ENCODE measurements at regions not wholly inside any gene's neighbourhood (a gene's known extent, or its start where the extent isn't known, plus 50 kb on each side); places are given as distances from the start of the nearest gene placed in this dataset.

DNA sequence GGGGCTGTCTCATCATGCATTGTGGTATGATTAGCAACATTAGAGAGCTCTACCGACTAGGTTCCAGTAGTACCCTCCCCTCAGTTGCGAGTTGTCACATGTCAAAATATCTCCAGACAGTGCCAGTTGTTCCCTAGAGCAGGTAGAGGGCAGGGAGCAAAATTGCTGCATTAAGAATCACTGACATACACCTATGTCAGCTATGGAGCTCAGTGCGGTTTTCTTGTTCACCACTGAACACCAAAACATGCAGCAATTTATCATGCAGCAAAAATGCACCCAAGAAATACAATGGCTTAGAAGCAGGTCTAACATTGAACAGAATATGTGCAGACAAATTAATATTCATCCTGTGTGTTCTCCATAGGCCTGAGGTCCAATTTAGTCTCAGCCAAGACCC is 186.9 kb upstream of the STARD13 start:
- DNase-seq, result no peak

DNA sequence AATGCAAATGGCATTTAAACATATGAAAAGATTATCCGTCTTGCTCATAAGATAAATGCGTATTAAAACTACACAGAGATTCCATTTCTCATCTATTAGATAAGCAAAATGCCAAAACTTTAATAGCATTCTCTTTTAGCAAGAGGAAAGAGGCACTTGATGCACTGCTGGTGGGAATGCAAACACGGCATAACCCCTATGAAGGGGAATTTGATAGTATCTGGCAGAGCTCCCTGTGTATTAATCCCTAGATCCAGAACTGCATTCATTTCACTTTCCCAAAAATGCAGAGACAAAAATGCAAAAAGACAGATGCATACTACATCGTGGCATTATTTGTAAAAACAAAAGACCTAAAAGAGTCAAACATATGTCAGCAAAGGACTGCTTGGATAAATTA is 193.6 kb upstream of the STARD13 start:
- no peak for DNase-seq

DNA sequence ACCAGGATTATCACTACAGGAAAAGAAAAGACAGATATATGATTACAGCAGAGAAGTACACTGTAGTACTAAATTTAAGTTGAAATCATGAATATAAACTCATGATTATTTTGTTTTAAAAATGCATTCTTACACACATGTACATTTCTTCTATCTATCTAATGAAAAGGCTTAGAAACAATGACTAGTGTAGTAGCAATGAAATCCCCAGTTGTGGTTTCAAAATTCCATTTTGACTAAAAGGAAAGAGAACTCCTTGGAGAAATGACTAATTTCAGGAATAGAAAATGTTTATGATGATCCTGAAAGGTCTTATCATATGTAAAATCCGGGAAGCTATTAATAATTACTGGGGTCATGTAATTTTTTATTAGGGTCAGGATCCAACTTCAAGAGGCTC is 195.0 kb upstream of the STARD13 start:
- DNase-seq, result no peak

DNA sequence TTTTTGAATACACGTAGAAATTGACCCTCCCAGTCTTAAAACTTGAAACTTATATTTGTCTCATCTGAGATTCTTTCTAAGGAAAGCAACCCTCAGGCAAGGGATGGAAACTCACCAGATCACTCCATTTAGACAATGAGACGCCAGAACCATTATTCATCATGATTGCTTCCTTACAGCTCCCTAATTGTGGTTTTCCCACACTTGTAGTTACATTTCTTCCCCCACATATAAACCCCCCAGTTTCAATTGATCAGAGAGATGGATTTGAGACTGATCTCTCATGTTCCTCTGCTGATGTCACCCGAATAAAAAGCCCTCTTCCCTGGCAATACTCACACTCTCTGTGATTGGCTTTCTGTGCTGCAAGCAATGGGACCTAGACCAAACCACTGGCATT is 197.9 kb upstream of the STARD13 start:
- no peak for DNase-seq

- no peak for DNase-seq
Observed at GRCh38 chr13:33485247-33485646, 199.7 kb upstream of the STARD13 start.

- DNase-seq, result peak in 1 of 2 experiments; percentile 58
Observed at GRCh38 chr13:33487575-33488243, 202.2 kb upstream of the STARD13 start.

DNA sequence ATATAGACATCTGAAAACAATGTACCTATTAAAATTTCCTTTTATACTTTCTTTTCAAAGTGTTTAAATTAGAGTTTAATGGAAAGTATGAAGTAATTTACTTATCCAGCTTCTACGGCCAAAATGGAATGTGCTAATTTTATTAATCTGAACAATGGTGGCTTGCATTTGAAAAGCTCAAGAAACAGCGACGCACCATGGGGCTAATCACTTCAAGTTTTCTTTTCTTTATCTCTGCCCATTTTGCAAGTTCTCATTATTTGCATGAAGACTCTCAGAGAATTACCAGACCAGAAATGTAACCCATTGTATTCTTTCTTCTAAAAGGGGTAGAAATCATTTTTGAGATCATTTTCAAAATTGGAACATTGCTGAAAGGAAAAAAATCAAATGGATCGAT is 204.0 kb upstream of the STARD13 start:
- DNase-seq, result no peak

GRCh38 chr13:33490461-33491327 is 205.1 kb upstream of the STARD13 start:
- DNase-seq, result no peak

GRCh38 chr13:33493672-33494365 is 208.3 kb upstream of the STARD13 start:
- no peak for DNase-seq

DNA sequence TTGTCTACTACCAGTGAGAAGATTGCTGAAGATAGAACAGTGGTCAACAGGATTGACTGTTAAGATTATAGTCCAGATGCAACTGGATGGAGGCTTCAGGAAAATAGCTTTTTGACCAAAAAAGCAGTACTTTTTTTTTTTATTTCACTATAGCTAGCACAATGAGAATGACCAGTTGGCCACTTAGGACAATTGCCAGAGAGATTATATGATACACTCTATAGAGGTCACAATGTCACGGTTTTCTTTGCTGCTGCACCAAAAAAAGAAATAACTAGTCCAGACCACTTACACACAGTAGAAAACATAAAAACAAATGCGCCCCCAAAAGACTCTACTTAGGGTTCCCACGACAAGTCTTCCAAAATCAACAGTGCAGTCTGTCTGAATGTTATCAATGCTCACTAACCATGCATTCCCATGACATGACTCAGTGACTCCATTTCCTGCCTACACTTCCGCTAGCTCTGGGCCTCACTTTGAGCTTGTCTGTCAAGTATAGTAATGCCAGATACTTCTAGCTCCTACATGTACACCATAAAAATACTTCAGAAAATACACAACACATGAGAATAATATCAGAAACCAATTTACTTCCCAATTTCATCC is 209.1 kb upstream of the STARD13 start:
- no peak for DNase-seq

- DNase-seq, result no peak
Observed at GRCh38 chr13:33496336-33496735, 210.8 kb upstream of the STARD13 start.

GRCh38 chr13:33497146-33497845 is 211.7 kb upstream of the STARD13 start:
- no peak for DNase-seq

DNA sequence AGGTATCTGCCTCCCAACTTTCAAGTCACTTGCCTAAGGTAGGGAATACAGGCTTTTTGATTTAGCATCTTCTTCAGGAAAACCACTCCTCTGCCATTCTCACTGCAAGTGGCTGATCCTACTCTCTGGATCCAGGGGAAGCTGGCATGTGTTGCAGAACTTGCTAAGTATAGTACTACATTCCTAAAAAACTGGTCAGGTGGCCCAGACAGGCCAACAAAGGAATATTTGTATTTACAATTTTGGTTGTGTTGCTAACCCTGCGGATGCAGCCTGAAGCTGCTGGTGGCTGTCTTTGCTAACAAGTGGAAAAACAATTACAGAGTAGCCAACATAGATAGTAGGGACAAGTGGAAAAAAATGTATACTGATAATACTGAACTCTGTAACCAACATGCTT is 222.5 kb upstream of the STARD13 start:
- no peak for DNase-seq

DNA sequence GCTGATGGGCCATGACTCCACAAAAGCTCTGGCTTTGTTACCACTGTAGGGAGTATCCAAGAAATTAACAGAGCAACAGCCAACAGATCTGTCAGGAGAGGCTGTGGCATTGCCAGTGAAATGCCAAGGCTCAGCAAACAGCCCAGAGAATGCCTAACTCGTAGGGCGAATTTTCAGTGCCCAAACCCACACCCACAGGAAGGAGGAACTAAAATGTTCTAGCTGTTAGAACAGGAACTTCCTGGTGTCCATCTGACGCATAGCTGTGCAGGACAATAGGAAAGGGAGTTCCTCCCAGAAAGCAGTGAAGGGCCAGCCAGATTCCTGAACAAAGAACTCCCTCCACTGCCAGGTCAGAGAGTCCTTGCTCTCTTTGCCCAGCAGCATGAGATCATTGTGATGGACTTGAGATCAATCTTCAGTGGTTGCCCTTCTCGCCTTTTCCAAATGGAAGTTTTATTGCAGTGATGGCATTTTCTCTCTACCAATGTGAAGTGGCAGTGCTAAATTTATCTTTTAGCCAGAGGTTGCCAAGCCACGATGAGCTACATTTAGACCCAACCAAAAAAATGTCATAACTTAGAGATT is 224.2 kb upstream of the STARD13 start:
- no peak for DNase-seq

DNA sequence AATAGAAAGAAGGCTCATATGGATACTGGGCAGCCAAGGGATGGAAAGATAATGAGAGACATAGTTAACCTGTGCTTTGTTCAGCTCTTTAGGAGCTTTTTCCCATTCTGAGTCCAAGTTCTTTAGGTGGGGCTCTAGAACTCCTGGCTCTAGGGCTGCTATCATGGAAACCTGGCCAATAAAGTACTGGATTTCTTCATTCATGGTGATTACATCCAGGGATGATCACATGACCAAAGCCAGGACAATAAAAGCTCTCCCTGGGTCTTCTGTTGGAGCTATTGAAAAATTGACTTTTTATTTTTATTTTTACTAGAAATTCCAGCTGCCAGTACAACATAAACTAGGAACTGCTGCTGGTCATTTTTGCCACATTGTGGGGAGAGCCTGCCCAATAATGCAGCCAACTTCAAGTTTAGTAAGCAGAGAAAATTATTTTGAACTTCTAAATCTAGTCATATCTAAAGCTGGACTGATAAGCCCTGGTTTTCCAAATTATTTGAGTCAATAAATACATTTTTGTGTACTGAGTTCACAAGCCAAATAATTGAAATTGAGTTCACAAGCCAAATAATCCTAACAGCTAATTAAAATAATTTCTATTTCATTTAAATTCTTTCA is 224.9 kb upstream of the STARD13 start:
- DNase-seq, result no peak

GRCh38 chr13:33512880-33513554 is 227.5 kb upstream of the STARD13 start:
- no peak for DNase-seq

DNA sequence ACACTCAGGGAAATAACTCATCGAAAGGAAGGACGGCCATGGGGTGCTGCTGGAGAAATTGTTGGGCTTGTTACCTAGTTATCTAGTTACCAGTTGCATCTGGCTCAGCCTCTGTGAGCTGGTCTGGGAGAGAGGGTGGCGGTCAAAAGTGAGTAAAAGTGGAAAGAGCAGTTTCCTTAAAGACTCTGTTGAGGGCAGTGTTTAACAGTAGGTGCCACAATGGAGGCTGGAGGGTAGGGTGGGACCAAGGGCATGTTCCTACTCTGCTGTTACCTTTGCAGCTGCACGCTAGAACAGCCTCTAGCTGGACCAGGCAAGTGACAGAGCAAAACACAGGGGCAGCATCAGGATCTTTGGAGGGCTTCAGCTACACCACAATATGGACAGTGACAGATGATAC is 228.8 kb upstream of the STARD13 start:
- no peak for DNase-seq

- no peak for DNase-seq
Observed at GRCh38 chr13:33515146-33515545, 229.6 kb upstream of the STARD13 start.

DNA sequence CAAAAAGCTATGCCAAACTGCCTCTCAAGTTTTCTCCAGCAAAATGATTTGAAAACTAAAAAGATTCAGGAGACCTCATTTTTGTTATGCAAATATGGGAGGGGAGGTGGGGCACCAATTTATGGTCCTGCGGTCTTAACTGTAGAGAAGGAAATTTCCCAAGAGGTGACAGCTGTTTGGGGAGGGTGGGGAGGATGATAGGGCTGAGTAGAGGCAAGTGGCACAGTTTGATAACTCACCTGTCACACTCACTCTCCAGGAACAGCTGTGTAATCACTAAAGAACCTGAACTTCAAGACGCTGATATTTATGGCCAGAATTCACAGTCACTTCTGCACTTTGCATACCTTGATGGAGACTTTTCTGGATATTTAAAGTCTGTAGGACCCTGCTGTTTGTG is 232.9 kb upstream of the STARD13 start:
- no peak for DNase-seq

GRCh38 chr13:33519561-33520467 is 234.3 kb upstream of the STARD13 start:
- no peak for DNase-seq

Data from NCI-H526 (cell line).